ENCODE measurements at regions not wholly inside any gene's neighbourhood (a gene's known extent, or its start where the extent isn't known, plus 50 kb on each side); places are given as distances from the start of the nearest gene placed in this dataset.

- TF ChIP-seq, protein P1, sequence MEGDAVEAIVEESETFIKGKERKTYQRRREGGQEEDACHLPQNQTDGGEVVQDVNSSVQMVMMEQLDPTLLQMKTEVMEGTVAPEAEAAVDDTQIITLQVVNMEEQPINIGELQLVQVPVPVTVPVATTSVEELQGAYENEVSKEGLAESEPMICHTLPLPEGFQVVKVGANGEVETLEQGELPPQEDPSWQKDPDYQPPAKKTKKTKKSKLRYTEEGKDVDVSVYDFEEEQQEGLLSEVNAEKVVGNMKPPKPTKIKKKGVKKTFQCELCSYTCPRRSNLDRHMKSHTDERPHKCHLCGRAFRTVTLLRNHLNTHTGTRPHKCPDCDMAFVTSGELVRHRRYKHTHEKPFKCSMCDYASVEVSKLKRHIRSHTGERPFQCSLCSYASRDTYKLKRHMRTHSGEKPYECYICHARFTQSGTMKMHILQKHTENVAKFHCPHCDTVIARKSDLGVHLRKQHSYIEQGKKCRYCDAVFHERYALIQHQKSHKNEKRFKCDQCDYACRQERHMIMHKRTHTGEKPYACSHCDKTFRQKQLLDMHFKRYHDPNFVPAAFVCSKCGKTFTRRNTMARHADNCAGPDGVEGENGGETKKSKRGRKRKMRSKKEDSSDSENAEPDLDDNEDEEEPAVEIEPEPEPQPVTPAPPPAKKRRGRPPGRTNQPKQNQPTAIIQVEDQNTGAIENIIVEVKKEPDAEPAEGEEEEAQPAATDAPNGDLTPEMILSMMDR (IDR thresholded peaks at IDR 0.05): no peak
- no peak for TF ChIP-seq EZH2 (IDR thresholded peaks at IDR 0.05)
Measured at GRCh38 chr5:136518174-136518573, 152.8 kb upstream of the TRPC7 start.

Data from neural progenitor cell (in vitro differentiated cells).